Hepatocyte (in vitro differentiated cells): ENCODE measurements at regions not wholly inside any gene's neighbourhood (a gene's known extent, or its start where the extent isn't known, plus 50 kb on each side); places are given as distances from the start of the nearest gene placed in this dataset.

Experiments
- DNase-seq: peaks from one replicate; pipeline ENCODE4 v3.0.0-alpha.2; 2016; ENCODE audit warnings: low spot score
- H2AFZ ChIP-seq: fragments of 200-600 bp; sonication (generic); 2 replicates; pipeline ENCODE4 v1.6.0; 2016; ENCODE audit warnings: antibody characterized with exemption, mild to moderate bottlenecking
- H3K27ac ChIP-seq: fragments of 200-600 bp; sonication (generic); 2 replicates; pipeline ENCODE4 v1.5.1; 2016; ENCODE audit warnings: mild to moderate bottlenecking
- H3K27me3 ChIP-seq: fragments of 200-600 bp; sonication (generic); 2 replicates; pipeline ENCODE4 v1.6.1; 2016
- H3K36me3 ChIP-seq: fragments of 200-600 bp; sonication (generic); replicated peaks from 2 replicates; pipeline ENCODE4 v1.5.1; 2016; ENCODE audit warnings: low read depth; ENCODE audit not compliant: insufficient read depth
- H3K4me1 ChIP-seq: fragments of 200-600 bp; sonication (generic); 2 replicates; pipeline ENCODE4 v1.5.1; 2016; ENCODE audit warnings: mild to moderate bottlenecking, moderate library complexity; ENCODE audit not compliant: insufficient read depth
- H3K4me2 ChIP-seq: fragments of 200-600 bp; sonication (generic); 2 replicates; pipeline ENCODE4 v1.6.0; 2016
- H3K4me3 ChIP-seq: fragments of 200-600 bp; sonication (generic); 2 replicates; pipeline ENCODE4 v1.5.1; 2016; ENCODE audit warnings: mild to moderate bottlenecking
- H3K79me2 ChIP-seq: fragments of 200-600 bp; sonication (generic); 2 replicates; pipeline ENCODE4 v1.6.0; 2017; ENCODE audit warnings: mild to moderate bottlenecking
- H3K9me2 ChIP-seq: fragments of 200-600 bp; sonication (generic); replicated peaks from 2 replicates; pipeline ENCODE4 v1.6.0; 2017; ENCODE audit warnings: mild to moderate bottlenecking; ENCODE audit not compliant: insufficient read depth
- H3K9me3 ChIP-seq: fragments of 200-600 bp; sonication (generic); 2 replicates; pipeline ENCODE4 v1.5.1; 2016; ENCODE audit warnings: low read depth, mild to moderate bottlenecking
- H4K20me1 ChIP-seq: fragments of 200-600 bp; sonication (generic); 2 replicates; pipeline ENCODE4 v1.6.0; 2016; ENCODE audit warnings: mild to moderate bottlenecking; ENCODE audit not compliant: insufficient read depth, poor library complexity, severe bottlenecking
- EZH2 ChIP-seq: fragments of 200-600 bp; sonication (generic); IDR thresholded peaks from 2 replicates; pipeline ENCODE4 v1.6.1; 2016; ENCODE audit warnings: antibody characterized with exemption, mild to moderate bottlenecking, borderline replicate concordance
- EZH2phosphoT487 ChIP-seq: fragments of 200-600 bp; sonication (generic); IDR thresholded peaks from one replicate; pipeline ENCODE4 v1.6.1; 2018; ENCODE audit warnings: antibody characterized with exemption, mild to moderate bottlenecking, low read depth, moderate library complexity; ENCODE audit not compliant: unreplicated experiment, severe bottlenecking
- WGBS: methylation state at CpG from one replicate; pipeline ENCODE4 v1.1.6; 2016; ENCODE audit warnings: low lambda C conversion rate; ENCODE audit errors: missing lambda C conversion rate; 5-methylcytosine and 5-hydroxymethylcytosine counted together
- TF ChIP-seq, protein P1 (sequence below): fragments of 200-600 bp; sonication (generic); IDR thresholded peaks from 2 replicates; pipeline ENCODE4 v1.5.1; 2016; ENCODE audit warnings: antibody characterized with exemption, mild to moderate bottlenecking; ENCODE audit not compliant: poor library complexity

DNA sequence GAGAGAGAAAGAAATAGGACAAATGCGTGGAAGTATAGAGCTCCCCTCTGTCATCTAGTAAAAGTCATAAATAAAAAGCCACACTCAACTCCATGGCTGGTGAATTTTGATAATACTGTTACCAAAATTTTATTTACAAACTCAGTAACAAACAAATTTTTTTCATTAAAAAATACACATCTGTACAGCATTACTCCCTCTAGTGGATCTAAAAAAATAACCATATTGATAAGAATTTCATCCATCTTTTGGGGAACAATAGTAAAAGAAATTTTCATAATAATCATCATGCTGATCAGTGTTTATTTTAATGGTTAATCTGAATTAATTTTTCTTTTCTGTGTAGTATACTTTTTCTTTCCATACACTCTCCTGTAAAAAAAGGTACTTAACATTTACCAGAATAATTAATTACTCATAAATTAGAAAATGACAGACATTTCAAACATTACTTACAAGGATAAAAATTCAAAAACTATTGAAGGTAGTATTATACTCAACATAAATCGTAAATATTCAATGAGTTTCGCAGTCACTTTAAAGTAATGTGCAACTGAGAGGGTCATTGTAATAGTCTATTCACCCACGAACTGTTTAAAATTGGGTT lies 173.5 kb upstream of the LSM14A start:
- Histone ChIP-seq H3K4me2 (no peak overlapping the region), H3K36me3 (no peaks in the 10 kb centered on the region), H3K79me2 (no peaks in the 10 kb centered on the region), H4K20me1 (no peaks in the 10 kb centered on the region), H3K4me1 (no peaks in the 10 kb centered on the region), H3K9me2 (no peaks in the 10 kb centered on the region), H2AFZ (no peak overlapping the region), H3K4me3 (no peak overlapping the region), H3K27ac (no peak overlapping the region), H3K9me3 (no peaks in the 10 kb centered on the region), H3K27me3 (no peaks in the 10 kb centered on the region)
- 74% methylated on average over 4 of the region's 4 CpGs for WGBS
- no peak for DNase-seq
- TF ChIP-seq EZH2 (no peak), EZH2phosphoT487 (no peak)
- TF ChIP-seq, protein P1, sequence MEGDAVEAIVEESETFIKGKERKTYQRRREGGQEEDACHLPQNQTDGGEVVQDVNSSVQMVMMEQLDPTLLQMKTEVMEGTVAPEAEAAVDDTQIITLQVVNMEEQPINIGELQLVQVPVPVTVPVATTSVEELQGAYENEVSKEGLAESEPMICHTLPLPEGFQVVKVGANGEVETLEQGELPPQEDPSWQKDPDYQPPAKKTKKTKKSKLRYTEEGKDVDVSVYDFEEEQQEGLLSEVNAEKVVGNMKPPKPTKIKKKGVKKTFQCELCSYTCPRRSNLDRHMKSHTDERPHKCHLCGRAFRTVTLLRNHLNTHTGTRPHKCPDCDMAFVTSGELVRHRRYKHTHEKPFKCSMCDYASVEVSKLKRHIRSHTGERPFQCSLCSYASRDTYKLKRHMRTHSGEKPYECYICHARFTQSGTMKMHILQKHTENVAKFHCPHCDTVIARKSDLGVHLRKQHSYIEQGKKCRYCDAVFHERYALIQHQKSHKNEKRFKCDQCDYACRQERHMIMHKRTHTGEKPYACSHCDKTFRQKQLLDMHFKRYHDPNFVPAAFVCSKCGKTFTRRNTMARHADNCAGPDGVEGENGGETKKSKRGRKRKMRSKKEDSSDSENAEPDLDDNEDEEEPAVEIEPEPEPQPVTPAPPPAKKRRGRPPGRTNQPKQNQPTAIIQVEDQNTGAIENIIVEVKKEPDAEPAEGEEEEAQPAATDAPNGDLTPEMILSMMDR: peak; percentile 61

DNA sequence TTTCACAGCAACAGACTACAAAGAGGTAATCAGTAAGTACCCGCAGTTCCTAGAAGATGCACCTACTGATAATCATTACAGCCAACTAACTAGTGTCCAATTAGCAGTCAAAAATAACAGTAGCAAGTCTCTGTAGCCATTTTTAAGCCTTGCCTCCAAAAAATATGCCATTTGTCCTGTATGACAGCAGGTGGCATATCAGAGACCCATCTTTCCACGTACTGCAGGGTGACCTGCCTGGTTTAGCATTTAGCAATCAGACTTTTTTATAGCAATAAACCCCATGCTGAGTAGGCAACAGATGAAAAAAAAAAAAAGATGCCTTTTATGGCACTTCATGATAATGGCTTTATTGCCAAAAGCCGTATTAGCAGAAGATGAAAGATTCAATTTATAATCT lies 155.3 kb upstream of the LSM14A start:
- Histone ChIP-seq H3K27me3 (peaks cover 24% of the 10 kb centered on the region), H3K9me2 (no peaks in the 10 kb centered on the region), H3K36me3 (no peaks in the 10 kb centered on the region), H3K4me2 (no peak overlapping the region), H3K79me2 (no peaks in the 10 kb centered on the region), H3K4me3 (no peak overlapping the region), H3K9me3 (no peaks in the 10 kb centered on the region), H4K20me1 (no peaks in the 10 kb centered on the region), H3K27ac (no peak overlapping the region), H2AFZ (no peak overlapping the region), H3K4me1 (no peaks in the 10 kb centered on the region)
- WGBS: 69% methylated on average over 3 of the region's 3 CpGs
- TF ChIP-seq EZH2 (no peak), EZH2phosphoT487 (no peak)
- TF ChIP-seq, protein P1: no peak
- DNase-seq: no peak

DNA sequence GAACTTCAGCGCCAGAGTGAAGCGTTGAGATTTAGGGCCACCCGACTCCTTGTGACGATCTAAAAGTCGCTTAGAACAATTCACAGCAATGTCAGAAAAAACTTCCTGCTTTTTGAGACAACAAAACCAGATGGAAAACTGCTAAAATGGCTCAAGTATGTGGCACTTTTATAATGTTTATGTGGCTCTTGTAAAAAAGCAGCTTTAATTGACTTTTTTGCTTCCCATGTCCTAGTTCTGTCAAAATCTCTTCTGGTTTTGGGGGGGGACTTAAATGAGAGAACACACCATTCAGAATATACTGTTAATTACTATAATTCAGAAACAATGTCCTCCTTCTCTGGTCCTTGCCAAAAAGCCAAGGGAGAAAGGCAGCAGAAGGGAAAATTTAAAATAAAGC lies 154.7 kb upstream of the LSM14A start:
- 83% methylated on average over 5 of the region's 5 CpGs for WGBS
- H3K4me3 ChIP-seq: no peak overlapping the region

More for the DNA sequence above, 154.7 kb upstream of the LSM14A start:
- no peak for TF ChIP-seq EZH2
- TF ChIP-seq EZH2phosphoT487: no peak
- TF ChIP-seq, protein P1: no peak
- DNase-seq: no peak
- Histone ChIP-seq H3K27me3 (peaks cover 24% of the 10 kb centered on the region), H3K4me2 (no peak overlapping the region), H3K9me3 (no peaks in the 10 kb centered on the region), H3K4me1 (no peaks in the 10 kb centered on the region), H3K27ac (no peak overlapping the region), H2AFZ (no peak overlapping the region), H3K36me3 (no peaks in the 10 kb centered on the region), H3K79me2 (no peaks in the 10 kb centered on the region), H3K9me2 (no peaks in the 10 kb centered on the region), H4K20me1 (no peaks in the 10 kb centered on the region)
